BLaER1 treated with 17β-estradiol and CSF1 and Interleukin-3, amounts not matched to agents 10 nM and 100 nM (cell line): ENCODE measurements at regions not wholly inside any gene's neighbourhood (a gene's known extent, or its start where the extent isn't known, plus 50 kb on each side); places are given as distances from the start of the nearest gene placed in this dataset.

Source experiments
- H3K27ac ChIP-seq, 11 experiments: shearing (Covaris generic); formaldehyde crosslinking; 2 replicates each; pipeline ENCODE4 v1.8.1; 2022
- H3K27me3 ChIP-seq, 11 experiments: shearing (Covaris generic); formaldehyde crosslinking; 2 replicates each; pipeline ENCODE4 v1.8.1; 2022
- H3K36me3 ChIP-seq, 11 experiments: shearing (Covaris generic); formaldehyde crosslinking; 2 replicates each; pipeline ENCODE4 v1.8.1; 2022
- H3K4me1 ChIP-seq, 10 experiments: shearing (Covaris generic); formaldehyde crosslinking; 2 replicates each; pipeline ENCODE4 v1.8.1; 2022
- H3K4me2 ChIP-seq, 11 experiments: shearing (Covaris generic); formaldehyde crosslinking; 2 replicates each; pipeline ENCODE4 v1.8.1; 2022
- H3K4me3 ChIP-seq, 10 experiments: shearing (Covaris generic); formaldehyde crosslinking; 2 replicates each; pipeline ENCODE4 v1.8.1; 2022
- H3K9ac ChIP-seq, 11 experiments: shearing (Covaris generic); formaldehyde crosslinking; 2 replicates each; pipeline ENCODE4 v1.8.1; 2022
- H3K9me3 ChIP-seq, 11 experiments: shearing (Covaris generic); formaldehyde crosslinking; replicated peaks in 1 of 11; 2 replicates each; pipeline ENCODE4 v1.8.1; 2022
- H4K20me1 ChIP-seq, 11 experiments: shearing (Covaris generic); formaldehyde crosslinking; 2 replicates each; pipeline ENCODE4 v1.8.1; 2022
- Cebpa-rat ChIP-seq, 11 experiments: shearing (Covaris generic); IDR thresholded peaks; 2 replicates each; pipeline ENCODE4 v1.8.1; 2022

- Histone ChIP-seq H3K4me2 (peak overlapping the region in 3 of 11 experiments; percentile 43 to 77 (median 65); a peak in 6 of 22 replicates), H4K20me1 (no peaks in the 10 kb centered on the region), H3K9ac (peak overlapping the region in 1 of 11 experiments; percentile 14; a peak in 2 of 22 replicates), H3K36me3 (no peaks in the 10 kb centered on the region), H3K4me3 (no peak overlapping the region), H3K27me3 (no peaks in the 10 kb centered on the region), H3K9me3 (no peaks in the 10 kb centered on the region; a peak in 1 of 22 replicates), H3K4me1 (peaks cover 0 to 43% (median 0%) of the 10 kb centered on the region in 10 experiments; a peak in 6 of 20 replicates), H3K27ac (peak overlapping the region in 3 of 11 experiments; percentile 43 to 72 (median 60); a peak in 5 of 22 replicates)
- TF ChIP-seq Cebpa-rat (IDR thresholded peaks at IDR 0.05) = no peak
These were observed 97.6 kb upstream of the FAM20A start for GRCh38 chr17:68698746-68699145.

GRCh38 chr17:68697850-68698361, 96.7 kb upstream of the FAM20A start:
- Histone ChIP-seq H3K4me1 (peaks cover 0 to 43% (median 0%) of the 10 kb centered on the region in 10 experiments; a peak in 6 of 20 replicates), H3K27me3 (no peaks in the 10 kb centered on the region), H3K9ac (no peak overlapping the region; a peak in 1 of 22 replicates), H4K20me1 (no peaks in the 10 kb centered on the region), H3K4me2 (peak overlapping the region in 3 of 11 experiments; percentile 43 to 77 (median 65); a peak in 6 of 22 replicates), H3K9me3 (no peaks in the 10 kb centered on the region), H3K4me3 (no peak overlapping the region), H3K36me3 (no peaks in the 10 kb centered on the region), H3K27ac (peak overlapping the region in 3 of 11 experiments; percentile 43 to 72 (median 60); a peak in 5 of 22 replicates)
- peak in 1 of 11 experiments; percentile 25; a peak in 1 of 22 replicates for TF ChIP-seq Cebpa-rat (IDR thresholded peaks at IDR 0.05)

- Histone ChIP-seq H3K9ac (no peak overlapping the region), H3K9me3 (no peaks in the 10 kb centered on the region), H3K27me3 (no peaks in the 10 kb centered on the region), H3K4me2 (peak overlapping the region in 4 of 11 experiments; percentile 21 to 58 (median 45); a peak in 5 of 22 replicates), H3K36me3 (no peaks in the 10 kb centered on the region), H4K20me1 (no peaks in the 10 kb centered on the region), H3K27ac (no peak overlapping the region), H3K4me3 (no peak overlapping the region), H3K4me1 (peaks cover 0 to 43% (median 0%) of the 10 kb centered on the region in 10 experiments; a peak in 6 of 20 replicates)
- TF ChIP-seq Cebpa-rat (IDR thresholded peaks at IDR 0.05) = no peak
These were observed 94.5 kb upstream of the FAM20A start for GRCh38 chr17:68695659-68696058.

DNA sequence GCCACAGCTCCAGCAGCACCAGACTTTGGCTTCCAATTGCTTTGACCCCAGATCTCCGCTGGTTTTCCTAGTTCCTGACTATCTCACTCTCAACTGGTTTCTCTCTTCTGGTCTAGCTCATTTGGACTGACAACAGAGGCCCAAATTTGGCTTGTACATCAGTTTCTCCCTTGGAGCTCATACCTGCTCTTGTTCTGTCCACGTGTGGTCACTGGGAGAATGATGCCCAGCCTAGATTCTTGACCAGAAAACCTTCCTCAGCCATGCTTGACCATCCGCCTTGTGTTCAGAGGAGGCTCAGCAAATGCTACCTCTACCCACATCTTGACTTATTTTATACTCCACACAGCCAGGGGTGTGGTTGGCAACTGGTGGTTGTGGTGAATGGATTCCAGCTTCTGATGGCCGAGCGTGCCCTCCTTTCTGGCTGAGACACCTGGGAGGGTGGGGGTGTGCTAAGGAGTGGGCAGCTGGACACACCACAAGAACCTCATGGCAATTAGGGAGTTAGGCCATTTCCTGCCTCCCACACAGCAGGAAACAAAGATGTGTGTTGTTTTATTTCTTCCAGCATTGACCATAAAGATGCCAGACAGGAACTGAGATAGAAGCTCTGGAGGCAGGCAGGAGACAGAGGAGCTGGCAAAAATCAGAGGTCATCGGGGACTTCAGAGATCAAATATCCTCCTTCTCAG, 93.8 kb upstream of the FAM20A start:
- Histone ChIP-seq H3K4me1 (peaks cover 0 to 43% (median 0%) of the 10 kb centered on the region in 10 experiments; a peak in 6 of 20 replicates), H3K9me3 (no peaks in the 10 kb centered on the region), H3K4me3 (no peak overlapping the region), H3K27me3 (no peaks in the 10 kb centered on the region), H4K20me1 (no peaks in the 10 kb centered on the region), H3K36me3 (no peaks in the 10 kb centered on the region), H3K9ac (no peak overlapping the region), H3K27ac (no peak overlapping the region), H3K4me2 (peak overlapping the region in 4 of 11 experiments; percentile 21 to 58 (median 45); a peak in 6 of 22 replicates)
- TF ChIP-seq Cebpa-rat (IDR thresholded peaks at IDR 0.05) = no peak

GRCh38 chr17:68693896-68694295, 92.7 kb upstream of the FAM20A start:
- H4K20me1 ChIP-seq = no peaks in the 10 kb centered on the region
- no peak overlapping the region for H3K9ac ChIP-seq
- no peaks in the 10 kb centered on the region for H3K36me3 ChIP-seq
- no peaks in the 10 kb centered on the region for H3K9me3 ChIP-seq
- H3K27ac ChIP-seq = no peak overlapping the region
- H3K4me3 ChIP-seq = no peak overlapping the region
- H3K4me2 ChIP-seq = no peak overlapping the region
- no peaks in the 10 kb centered on the region for H3K27me3 ChIP-seq
- H3K4me1 ChIP-seq = peaks cover 0 to 32% (median 0%) of the 10 kb centered on the region in 10 experiments; a peak in 6 of 20 replicates
- no peak for TF ChIP-seq Cebpa-rat (IDR thresholded peaks at IDR 0.05)

DNA sequence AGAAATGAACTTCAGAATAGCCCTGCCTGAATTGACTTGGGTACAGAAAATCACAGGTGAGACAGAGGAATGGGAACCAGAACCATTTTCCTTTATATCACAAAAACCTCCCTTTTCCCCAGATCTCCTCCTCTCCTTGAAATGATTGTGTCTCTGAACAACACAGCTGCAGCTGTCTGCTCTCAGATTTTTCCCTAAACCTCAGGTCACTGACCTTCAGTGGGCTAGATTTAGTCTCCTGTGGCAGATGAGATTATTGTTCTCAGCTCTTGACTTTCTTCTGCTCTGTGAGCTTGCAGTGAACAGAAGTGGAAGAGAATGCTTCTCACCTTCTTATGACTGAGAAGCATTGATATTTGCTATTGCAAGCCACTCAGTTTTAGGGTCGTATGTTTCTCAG, 92.3 kb upstream of the FAM20A start:
- H3K27me3 ChIP-seq = no peaks in the 10 kb centered on the region
- no peak overlapping the region for H3K27ac ChIP-seq
- H4K20me1 ChIP-seq = no peaks in the 10 kb centered on the region
- no peaks in the 10 kb centered on the region for H3K9me3 ChIP-seq
- no peak overlapping the region for H3K9ac ChIP-seq
- no peak overlapping the region for H3K4me2 ChIP-seq
- TF ChIP-seq Cebpa-rat (IDR thresholded peaks at IDR 0.05) = no peak
- no peaks in the 10 kb centered on the region for H3K36me3 ChIP-seq
- H3K4me3 ChIP-seq = no peak overlapping the region
- peaks cover 0 to 28% (median 0%) of the 10 kb centered on the region in 10 experiments; a peak in 6 of 20 replicates for H3K4me1 ChIP-seq

DNA sequence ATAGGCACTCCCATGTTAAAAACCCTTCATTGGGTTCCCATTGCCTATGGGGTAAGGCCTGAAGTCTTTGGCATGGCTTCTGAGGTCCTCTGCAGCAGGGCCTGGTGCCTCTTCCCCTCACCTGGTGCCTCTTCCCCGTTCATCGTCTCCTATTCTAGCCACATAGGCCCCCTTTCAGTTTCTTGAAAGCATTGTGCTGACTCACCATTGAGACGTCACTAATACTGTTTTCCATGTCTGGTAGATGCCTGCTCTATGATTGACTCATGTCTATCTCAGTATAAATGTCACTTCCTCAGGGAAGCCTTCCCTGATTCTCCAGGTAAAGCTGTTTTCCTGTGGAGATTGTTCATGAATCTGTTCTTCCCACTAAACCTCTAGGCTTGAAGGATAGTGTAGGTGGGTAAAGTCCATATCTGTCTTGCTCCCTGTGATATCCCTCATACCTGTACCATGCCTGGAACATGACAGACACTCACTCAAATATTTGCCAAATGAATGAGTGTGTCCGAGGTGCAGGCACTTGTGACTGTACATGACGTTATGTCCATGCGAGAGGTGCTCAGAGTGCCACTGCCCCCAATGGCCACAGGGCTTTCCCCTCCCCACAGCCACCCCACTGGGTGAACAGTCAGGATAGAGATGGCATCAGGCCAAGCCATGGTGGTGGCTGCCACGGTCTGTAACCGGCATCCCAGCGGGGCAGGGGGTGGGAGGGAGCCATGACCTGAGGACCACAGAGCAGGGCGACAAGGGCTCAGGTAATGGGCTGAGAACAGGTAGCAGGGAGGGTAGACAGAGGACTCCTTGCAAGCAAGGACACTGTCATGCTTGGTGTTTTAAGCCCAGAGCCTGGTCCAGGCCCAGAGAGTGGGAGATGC, 85.2 kb upstream of the FAM20A start:
- Histone ChIP-seq H3K36me3 (no peaks in the 10 kb centered on the region), H3K4me1 (peaks cover 0 to 17% (median 0%) of the 10 kb centered on the region in 10 experiments; a peak in 4 of 20 replicates), H3K27ac (no peak overlapping the region), H3K9me3 (0 out of 22 replicates have a peak, but pooled peaks cover 0 to 4% (median 0%) of the 10 kb centered on the region in 11 experiments), H3K9ac (no peak overlapping the region), H3K27me3 (no peaks in the 10 kb centered on the region), H3K4me3 (no peak overlapping the region), H3K4me2 (no peak overlapping the region), H4K20me1 (no peaks in the 10 kb centered on the region)
- no peak for TF ChIP-seq Cebpa-rat (IDR thresholded peaks at IDR 0.05)

DNA sequence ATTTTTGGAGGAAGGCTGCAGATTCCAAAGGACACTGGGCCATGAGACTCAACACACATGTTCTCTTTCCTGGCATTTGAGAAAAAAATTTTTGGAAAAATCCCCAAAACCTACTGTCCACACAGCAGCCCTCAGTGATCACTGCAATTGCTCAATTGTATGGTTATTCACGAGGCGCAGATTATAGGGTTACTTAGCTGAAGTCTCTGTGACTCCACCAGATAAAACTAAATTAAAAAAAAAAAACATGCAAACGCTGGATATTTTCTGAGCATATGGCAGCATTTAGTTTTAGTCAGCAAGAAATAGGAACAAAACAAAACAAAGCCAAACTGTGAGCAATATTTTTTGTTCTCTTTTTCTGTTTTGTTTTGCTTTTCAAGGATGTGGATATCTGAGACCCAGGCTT, 83.8 kb upstream of the FAM20A start:
- no peak for TF ChIP-seq Cebpa-rat (IDR thresholded peaks at IDR 0.05)
- peak overlapping the region in 2 of 11 experiments; percentile 10 to 31; a peak in 4 of 22 replicates for H3K4me2 ChIP-seq
- H3K9ac ChIP-seq = no peak overlapping the region
- no peak overlapping the region for H3K4me3 ChIP-seq
- H3K36me3 ChIP-seq = no peaks in the 10 kb centered on the region
- no peaks in the 10 kb centered on the region for H3K27me3 ChIP-seq
- 0 out of 22 replicates have a peak, but pooled peaks cover 0 to 4% (median 0%) of the 10 kb centered on the region in 11 experiments for H3K9me3 ChIP-seq
- no peaks in the 10 kb centered on the region for H4K20me1 ChIP-seq
- peaks cover 0 to 17% (median 0%) of the 10 kb centered on the region in 10 experiments; a peak in 4 of 20 replicates for H3K4me1 ChIP-seq
- peak overlapping the region in 2 of 11 experiments; percentile 13 to 60; a peak in 3 of 22 replicates for H3K27ac ChIP-seq
